Neural crest cell (in vitro differentiated cells): ENCODE measurements at regions not wholly inside any gene's neighbourhood (a gene's known extent, or its start where the extent isn't known, plus 50 kb on each side); places are given as distances from the start of the nearest gene placed in this dataset.

Experiments
- DNase-seq: peaks from one replicate; pipeline ENCODE4 v3.0.0; 2021; ENCODE audit warnings: low read depth, mixed read lengths, low spot score
- H3K27ac Mint-ChIP-seq: one replicate; pipeline ENCODE4 v1.8.0; 2021; ENCODE audit warnings: mild to moderate bottlenecking, mixed read lengths; ENCODE audit not compliant: unreplicated experiment
- H3K27me3 Mint-ChIP-seq: 2 replicates; pipeline ENCODE4 v1.8.0; 2021; ENCODE audit warnings: low read depth, mild to moderate bottlenecking, mixed read lengths
- H3K36me3 Mint-ChIP-seq: 2 replicates; pipeline ENCODE4 v1.8.0; 2021; ENCODE audit warnings: low read depth, mild to moderate bottlenecking, mixed read lengths
- H3K4me1 Mint-ChIP-seq: 2 replicates; pipeline ENCODE4 v1.8.0; 2021; ENCODE audit warnings: mixed read lengths
- H3K4me3 Mint-ChIP-seq: one replicate; pipeline ENCODE4 v1.8.0; 2021; ENCODE audit warnings: mild to moderate bottlenecking, mixed read lengths
- H3K9me3 Mint-ChIP-seq: 2 replicates; pipeline ENCODE4 v1.8.0; 2021; ENCODE audit warnings: mixed read lengths
- TF ChIP-seq, protein P1 (sequence below): fragments of 200-600 bp; sonication (generic); conservative IDR thresholded peaks from 2 replicates; pipeline ENCODE4 v1.5.0; 2021; ENCODE audit warnings: antibody characterized with exemption, mild to moderate bottlenecking

DNA sequence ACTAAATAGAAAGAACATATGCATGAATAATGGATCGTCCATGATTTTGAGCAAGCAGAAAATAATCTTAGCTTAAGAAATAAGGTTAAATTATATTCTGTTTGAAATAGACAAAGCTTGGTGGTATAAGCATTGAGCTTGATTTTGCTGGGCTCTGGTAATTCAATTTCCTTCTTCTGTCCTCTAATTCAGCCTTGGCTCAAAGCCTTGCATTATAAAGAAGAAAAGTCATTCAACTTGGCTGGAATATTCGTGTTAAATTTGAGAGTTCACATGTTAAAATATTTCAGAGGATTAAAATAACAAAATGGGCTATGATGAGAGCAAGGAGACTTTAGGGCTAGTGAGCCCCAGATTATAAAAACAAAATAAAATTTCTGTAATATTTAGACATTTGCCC lies 415.4 kb upstream of the PCDH20 start:
- DNase-seq, result no peak
- no peaks in the 10 kb centered on the region for H3K27me3 Mint-ChIP-seq
- H3K4me1 Mint-ChIP-seq, result no peaks in the 10 kb centered on the region
- H3K36me3 Mint-ChIP-seq, result no peaks in the 10 kb centered on the region
- peaks cover 6% of the 10 kb centered on the region for H3K9me3 Mint-ChIP-seq
- H3K27ac Mint-ChIP-seq, result no peak overlapping the region
- no peak overlapping the region for H3K4me3 Mint-ChIP-seq
- TF ChIP-seq, protein P1, sequence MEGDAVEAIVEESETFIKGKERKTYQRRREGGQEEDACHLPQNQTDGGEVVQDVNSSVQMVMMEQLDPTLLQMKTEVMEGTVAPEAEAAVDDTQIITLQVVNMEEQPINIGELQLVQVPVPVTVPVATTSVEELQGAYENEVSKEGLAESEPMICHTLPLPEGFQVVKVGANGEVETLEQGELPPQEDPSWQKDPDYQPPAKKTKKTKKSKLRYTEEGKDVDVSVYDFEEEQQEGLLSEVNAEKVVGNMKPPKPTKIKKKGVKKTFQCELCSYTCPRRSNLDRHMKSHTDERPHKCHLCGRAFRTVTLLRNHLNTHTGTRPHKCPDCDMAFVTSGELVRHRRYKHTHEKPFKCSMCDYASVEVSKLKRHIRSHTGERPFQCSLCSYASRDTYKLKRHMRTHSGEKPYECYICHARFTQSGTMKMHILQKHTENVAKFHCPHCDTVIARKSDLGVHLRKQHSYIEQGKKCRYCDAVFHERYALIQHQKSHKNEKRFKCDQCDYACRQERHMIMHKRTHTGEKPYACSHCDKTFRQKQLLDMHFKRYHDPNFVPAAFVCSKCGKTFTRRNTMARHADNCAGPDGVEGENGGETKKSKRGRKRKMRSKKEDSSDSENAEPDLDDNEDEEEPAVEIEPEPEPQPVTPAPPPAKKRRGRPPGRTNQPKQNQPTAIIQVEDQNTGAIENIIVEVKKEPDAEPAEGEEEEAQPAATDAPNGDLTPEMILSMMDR, result no peak

DNA sequence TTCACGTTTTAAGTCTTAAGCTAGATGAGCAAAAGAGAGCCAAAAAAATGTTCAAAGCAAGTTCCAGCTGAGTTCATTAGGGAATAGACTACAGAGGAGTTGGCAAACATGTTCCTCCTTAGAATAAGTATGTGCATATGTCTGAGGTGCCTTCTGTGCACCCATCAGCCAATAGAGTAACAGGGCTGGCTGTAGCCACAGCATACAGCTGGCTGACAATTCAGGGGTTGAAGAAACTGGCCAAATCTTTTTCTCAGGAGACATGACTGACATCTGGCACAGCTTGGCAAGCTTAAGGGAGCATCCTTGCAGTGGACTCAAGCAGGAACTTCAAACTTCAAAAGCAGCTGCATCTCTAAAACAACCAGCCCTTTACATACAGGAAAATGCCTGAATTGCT lies 414.8 kb upstream of the PCDH20 start:
- no peaks in the 10 kb centered on the region for H3K4me1 Mint-ChIP-seq
- TF ChIP-seq, protein P1, result no peak
- H3K27me3 Mint-ChIP-seq, result no peaks in the 10 kb centered on the region

DNA sequence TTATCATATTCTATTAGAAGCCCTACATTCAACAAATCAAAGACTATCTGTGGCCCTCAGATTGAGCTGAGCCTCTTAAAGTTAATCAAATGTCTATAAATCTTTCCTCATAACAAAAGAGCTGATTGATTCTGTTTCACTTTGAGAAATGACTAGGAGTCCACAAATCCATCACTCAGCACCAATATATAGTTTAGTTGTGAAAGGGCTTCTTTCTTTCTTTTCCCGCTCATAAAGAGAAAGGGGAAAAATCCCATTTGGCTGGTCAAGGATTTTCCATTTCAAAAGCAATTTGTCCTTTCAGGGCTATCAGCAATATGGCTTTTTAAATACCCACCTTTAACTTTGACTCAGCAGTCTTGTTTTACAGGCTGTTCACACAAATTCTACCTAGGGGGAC lies 408.5 kb upstream of the PCDH20 start:
- H3K4me3 Mint-ChIP-seq, result no peak overlapping the region
- no peaks in the 10 kb centered on the region for H3K4me1 Mint-ChIP-seq
- DNase-seq, result no peak
- TF ChIP-seq, protein P1, result no peak
- H3K36me3 Mint-ChIP-seq, result no peaks in the 10 kb centered on the region
- no peak overlapping the region for H3K27ac Mint-ChIP-seq
- H3K9me3 Mint-ChIP-seq, result peaks cover 3% of the 10 kb centered on the region
- H3K27me3 Mint-ChIP-seq, result no peaks in the 10 kb centered on the region

More for the DNA sequence above, 414.8 kb upstream of the PCDH20 start:
- no peak for DNase-seq
- Mint-ChIP-seq H3K27ac (no peak overlapping the region), H3K36me3 (no peaks in the 10 kb centered on the region), H3K9me3 (peaks cover 6% of the 10 kb centered on the region), H3K4me3 (no peak overlapping the region)

DNA sequence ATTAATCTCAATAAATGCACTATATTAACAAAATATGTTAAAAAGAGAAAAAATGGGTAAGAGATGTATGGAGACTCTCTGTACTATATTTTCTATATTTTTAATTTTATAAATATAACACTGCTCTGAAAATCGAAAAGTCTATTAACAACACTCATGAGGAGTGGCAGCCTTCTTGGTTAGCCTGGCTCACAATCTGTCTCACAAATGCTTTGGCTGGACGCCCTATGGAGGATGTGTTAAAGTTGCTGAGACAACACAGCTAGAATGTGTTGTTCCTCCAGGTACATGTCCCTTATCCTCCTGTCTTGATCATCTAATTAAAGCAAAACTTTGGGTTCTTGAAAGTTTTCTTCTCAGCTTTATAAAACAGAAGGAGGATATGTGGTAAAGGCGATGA lies 396.6 kb upstream of the PCDH20 start:
- H3K4me3 Mint-ChIP-seq, result no peak overlapping the region
- no peaks in the 10 kb centered on the region for H3K27me3 Mint-ChIP-seq
- H3K4me1 Mint-ChIP-seq, result no peaks in the 10 kb centered on the region
- H3K27ac Mint-ChIP-seq, result no peak overlapping the region
- no peak for DNase-seq
- TF ChIP-seq, protein P1, result no peak
- no peaks in the 10 kb centered on the region for H3K36me3 Mint-ChIP-seq
- H3K9me3 Mint-ChIP-seq, result peaks cover 4% of the 10 kb centered on the region

DNA sequence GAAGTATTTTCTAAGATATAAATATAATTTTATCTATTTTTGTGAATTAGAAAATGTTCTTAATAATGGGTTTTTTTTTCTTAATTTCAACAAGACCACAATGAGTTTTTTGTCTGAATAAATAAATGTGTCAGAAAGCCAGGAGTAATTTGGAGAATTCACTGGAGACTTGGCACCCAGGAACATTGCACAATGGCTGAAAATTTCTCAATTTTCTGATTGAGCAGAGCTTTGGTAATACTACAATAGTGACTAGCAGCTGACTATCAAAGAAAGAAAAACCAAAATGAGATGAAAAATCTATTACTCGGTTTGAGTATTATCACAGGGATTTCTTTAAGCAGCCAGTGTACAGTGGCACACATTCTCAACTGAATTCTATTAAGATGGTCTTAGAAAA lies 394.4 kb upstream of the PCDH20 start:
- TF ChIP-seq, protein P1, result no peak
- no peaks in the 10 kb centered on the region for H3K36me3 Mint-ChIP-seq
- no peaks in the 10 kb centered on the region for H3K9me3 Mint-ChIP-seq
- no peak overlapping the region for H3K27ac Mint-ChIP-seq
- no peaks in the 10 kb centered on the region for H3K4me1 Mint-ChIP-seq
- H3K27me3 Mint-ChIP-seq, result no peaks in the 10 kb centered on the region
- DNase-seq, result no peak
- no peak overlapping the region for H3K4me3 Mint-ChIP-seq

DNA sequence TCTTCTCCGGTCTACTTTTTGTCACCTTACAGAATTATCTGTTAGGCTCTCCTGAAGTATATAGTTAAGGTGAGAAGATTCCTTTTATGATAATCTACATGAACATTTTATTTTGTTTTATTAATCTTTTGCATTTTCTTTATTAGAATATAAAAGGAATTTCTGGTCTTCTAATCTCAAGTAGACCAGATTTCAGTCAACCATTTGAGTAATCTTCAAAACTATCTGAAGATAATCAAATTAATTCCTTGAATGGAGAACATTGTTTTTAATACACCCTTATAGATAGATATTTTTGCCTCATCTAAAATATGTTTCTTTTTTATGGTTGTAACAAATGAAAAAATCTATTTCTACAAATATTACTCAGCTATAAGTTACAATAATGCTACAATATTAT lies 381.7 kb upstream of the PCDH20 start:
- TF ChIP-seq, protein P1, result no peak
- DNase-seq, result no peak
- Mint-ChIP-seq H3K27ac (no peak overlapping the region), H3K4me3 (no peak overlapping the region), H3K9me3 (no peaks in the 10 kb centered on the region), H3K36me3 (no peaks in the 10 kb centered on the region), H3K27me3 (no peaks in the 10 kb centered on the region), H3K4me1 (no peaks in the 10 kb centered on the region)
